Testis (tissue), 2 donors: ENCODE measurements at regions not wholly inside any gene's neighbourhood (a gene's known extent, or its start where the extent isn't known, plus 50 kb on each side); places are given as distances from the start of the nearest gene placed in this dataset.

Experiments used
- DNase-seq: peaks from one replicate; pipeline ENCODE4 v3.0.0-alpha.2; 2019
- H3K27ac ChIP-seq, 2 donors: fragments of 200-600 bp; sonication (generic); one replicate each; pipeline ENCODE4 v1.5.1; 2019
- H3K27me3 ChIP-seq: fragments of 200-600 bp; sonication (generic); one replicate; pipeline ENCODE4 v1.5.1; 2019
- H3K36me3 ChIP-seq: fragments of 200-600 bp; sonication (generic); one replicate; pipeline ENCODE4 v1.5.1; 2017; ENCODE audit warnings: low read depth; ENCODE audit errors: missing control alignments
- H3K4me1 ChIP-seq: fragments of 200-600 bp; sonication (generic); one replicate; pipeline ENCODE4 v1.5.1; 2019
- H3K4me3 ChIP-seq, 2 donors: fragments of 200-600 bp; sonication (generic); one replicate each; pipeline ENCODE4 v1.5.1; 2017 to 2019
- H3K9me3 ChIP-seq: fragments of 200-600 bp; sonication (generic); one replicate; pipeline ENCODE4 v1.5.1; 2017
- POLR2A ChIP-seq: fragments of 450-650 bp; IDR thresholded peaks from one replicate; pipeline ENCODE4 v1.6.1; 2017; ENCODE audit warnings: antibody characterized with exemption, mild to moderate bottlenecking, moderate library complexity
- WGBS, 2 donors: methylation state at CpG; one replicate each; pipeline ENCODE4 v1.1.5; 2018; 5-methylcytosine and 5-hydroxymethylcytosine counted together
- intact Hi-C: fragments of 100-400 bp; cut with DNase I; formaldehyde crosslinking; loops from one replicate; pipeline ENCODE4 v1.15.1; 2023; ENCODE audit warnings: low total_unique reads
- TF ChIP-seq, protein P1 (sequence below), 3 experiments: fragments of 450-650 bp in 2 of 3; fragments of 200-600 bp in 1 of 3; sonication (generic) in 1 of 3; IDR thresholded peaks; one replicate each; pipeline ENCODE4 v1.5.1; 2016 to 2019; ENCODE audit warnings: antibody characterized with exemption in 3 of 3, mild to moderate bottlenecking in 2 of 3, moderate library complexity in 1 of 3

DNA sequence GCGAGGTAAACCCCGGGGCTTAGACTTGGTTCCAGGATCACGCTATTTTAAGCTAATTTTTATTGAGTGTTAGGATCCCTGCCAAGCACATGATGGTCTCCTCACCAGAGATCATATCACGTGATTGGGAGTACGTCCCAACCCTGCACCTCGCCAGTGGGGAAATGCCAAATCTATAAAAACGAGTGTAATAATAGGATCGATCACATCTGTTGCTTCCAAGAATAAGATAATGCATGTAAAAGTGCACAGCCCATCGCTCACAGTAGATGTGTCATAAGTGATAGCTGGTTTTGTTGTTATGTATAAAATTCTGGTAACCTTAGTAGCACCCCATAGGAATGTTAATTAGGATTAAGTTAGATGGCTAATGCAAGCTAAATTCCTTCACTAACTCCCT, 581.0 kb upstream of the TMEM132C start:
- Histone ChIP-seq H3K9me3 (no peaks in the 10 kb centered on the region), H3K4me3 (no peak overlapping the region), H3K4me1 (no peaks in the 10 kb centered on the region), H3K36me3 (no peaks in the 10 kb centered on the region), H3K27ac (no peak overlapping the region), H3K27me3 (no peaks in the 10 kb centered on the region)
- intact Hi-C loops, result no loop called here
- WGBS, 2 donors, result 14 to 52% methylated on average over 9 of the region's 9 CpGs
- TF ChIP-seq POLR2A, result no peak
- TF ChIP-seq, protein P1, sequence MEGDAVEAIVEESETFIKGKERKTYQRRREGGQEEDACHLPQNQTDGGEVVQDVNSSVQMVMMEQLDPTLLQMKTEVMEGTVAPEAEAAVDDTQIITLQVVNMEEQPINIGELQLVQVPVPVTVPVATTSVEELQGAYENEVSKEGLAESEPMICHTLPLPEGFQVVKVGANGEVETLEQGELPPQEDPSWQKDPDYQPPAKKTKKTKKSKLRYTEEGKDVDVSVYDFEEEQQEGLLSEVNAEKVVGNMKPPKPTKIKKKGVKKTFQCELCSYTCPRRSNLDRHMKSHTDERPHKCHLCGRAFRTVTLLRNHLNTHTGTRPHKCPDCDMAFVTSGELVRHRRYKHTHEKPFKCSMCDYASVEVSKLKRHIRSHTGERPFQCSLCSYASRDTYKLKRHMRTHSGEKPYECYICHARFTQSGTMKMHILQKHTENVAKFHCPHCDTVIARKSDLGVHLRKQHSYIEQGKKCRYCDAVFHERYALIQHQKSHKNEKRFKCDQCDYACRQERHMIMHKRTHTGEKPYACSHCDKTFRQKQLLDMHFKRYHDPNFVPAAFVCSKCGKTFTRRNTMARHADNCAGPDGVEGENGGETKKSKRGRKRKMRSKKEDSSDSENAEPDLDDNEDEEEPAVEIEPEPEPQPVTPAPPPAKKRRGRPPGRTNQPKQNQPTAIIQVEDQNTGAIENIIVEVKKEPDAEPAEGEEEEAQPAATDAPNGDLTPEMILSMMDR (IDR thresholded peaks at IDR 0.05), result no peak
- no peak for DNase-seq

GRCh38 chr12:127687181-127687580, 579.8 kb upstream of the TMEM132C start:
- no peak overlapping the region for H3K27ac ChIP-seq
- intact Hi-C loops, result no loop called here
- H3K27me3 ChIP-seq, result no peaks in the 10 kb centered on the region
- H3K4me3 ChIP-seq, result no peak overlapping the region
- no peaks in the 10 kb centered on the region for H3K9me3 ChIP-seq
- no peaks in the 10 kb centered on the region for H3K4me1 ChIP-seq
- H3K36me3 ChIP-seq, result no peaks in the 10 kb centered on the region
- no peak for TF ChIP-seq POLR2A
- TF ChIP-seq, protein P1 (IDR thresholded peaks at IDR 0.05), result no peak
- WGBS, 2 donors, result 38 to 50% methylated on average over 2 of the region's 2 CpGs
- no peak for DNase-seq

- Histone ChIP-seq H3K27me3 (no peaks in the 10 kb centered on the region), H3K27ac (no peak overlapping the region), H3K9me3 (no peaks in the 10 kb centered on the region), H3K4me3 (no peak overlapping the region), H3K4me1 (no peaks in the 10 kb centered on the region), H3K36me3 (no peaks in the 10 kb centered on the region)
- DNase-seq, result no peak
- intact Hi-C loops, result no loop called here
- WGBS, 2 donors, result 82 to 83% methylated on average over 5 of the region's 5 CpGs
- TF ChIP-seq POLR2A, result no peak
- TF ChIP-seq, protein P1 (IDR thresholded peaks at IDR 0.05), result no peak
Measured at GRCh38 chr12:127688906-127689428, 578.0 kb upstream of the TMEM132C start.

- no peak overlapping the region for H3K27ac ChIP-seq
- H3K36me3 ChIP-seq, result no peaks in the 10 kb centered on the region
- H3K9me3 ChIP-seq, result no peaks in the 10 kb centered on the region
- H3K27me3 ChIP-seq, result no peaks in the 10 kb centered on the region
- 47 to 53% methylated on average over 5 of the region's 5 CpGs for WGBS, 2 donors
- intact Hi-C loops, result no loop called here
- no peak for DNase-seq
- TF ChIP-seq, protein P1 (IDR thresholded peaks at IDR 0.05), result no peak
- no peak for TF ChIP-seq POLR2A
- no peak overlapping the region for H3K4me3 ChIP-seq
- H3K4me1 ChIP-seq, result no peaks in the 10 kb centered on the region
Measured at GRCh38 chr12:127690161-127690560, 576.8 kb upstream of the TMEM132C start.

- H3K9me3 ChIP-seq, result no peaks in the 10 kb centered on the region
- H3K27me3 ChIP-seq, result no peaks in the 10 kb centered on the region
- no peak for TF ChIP-seq POLR2A
- TF ChIP-seq, protein P1 (IDR thresholded peaks at IDR 0.05), result no peak
- no peaks in the 10 kb centered on the region for H3K36me3 ChIP-seq
- no peak for DNase-seq
- no peak overlapping the region for H3K4me3 ChIP-seq
- intact Hi-C loops, result no loop called here
- no peaks in the 10 kb centered on the region for H3K4me1 ChIP-seq
- no peak overlapping the region for H3K27ac ChIP-seq
Measured at GRCh38 chr12:127696963-127697362, 570.0 kb upstream of the TMEM132C start.
